ENCODE measurements at regions not wholly inside any gene's neighbourhood (a gene's known extent, or its start where the extent isn't known, plus 50 kb on each side); places are given as distances from the start of the nearest gene placed in this dataset.

DNA sequence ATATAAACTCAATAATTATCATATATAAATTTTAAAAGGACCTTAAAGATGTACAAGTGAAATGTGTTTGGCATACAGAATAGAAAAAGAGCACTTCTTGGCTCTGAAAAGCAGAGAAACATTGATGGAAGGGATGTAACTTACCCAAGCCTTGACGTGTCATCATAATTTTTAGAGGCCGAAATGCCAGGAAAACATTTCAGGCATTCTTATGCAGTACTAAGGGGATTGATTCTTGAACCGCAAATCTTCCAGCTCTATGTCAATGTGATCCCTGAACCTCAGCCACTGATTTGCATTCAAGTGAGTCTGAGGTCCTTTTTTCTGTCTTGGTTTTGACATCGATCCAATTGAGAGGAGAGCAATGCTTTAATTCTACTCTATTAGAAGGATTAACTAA is 97.8 kb downstream of the CLDN1 start:
- Histone ChIP-seq H4K20me1 (ENCODE audit: insufficient read depth, low read length) (no peaks in the 10 kb centered on the region), H3K4me2 (ENCODE audit: low read depth, low read length) (no peak overlapping the region), H3K79me2 (ENCODE audit: low read length) (no peaks in the 10 kb centered on the region), H3K27ac (ENCODE audit: low read length) (no peak overlapping the region), H2AFZ (ENCODE audit: low read length) (no peak overlapping the region), H3K9me3 (replicated peaks; ENCODE audit: insufficient read depth, low read length) (no peaks in the 10 kb centered on the region), H3K9ac (ENCODE audit: low read length) (no peak overlapping the region), H3K27me3 (replicated peaks; ENCODE audit: insufficient read depth, low read length) (no peaks in the 10 kb centered on the region), H3K4me1 (ENCODE audit: low read length) (peaks cover under 1% of the 10 kb centered on the region; the same call in 1 of the 2 replicates), H3K4me3 (ENCODE audit: low read length) (no peak overlapping the region), H3K36me3 (replicated peaks; ENCODE audit: insufficient read depth, low read length) (no peaks in the 10 kb centered on the region), H3F3A (ENCODE audit: insufficient read depth, low read length) (no peaks in the 10 kb centered on the region), H3K9me2 (replicated peaks; ENCODE audit: insufficient read depth, low read length) (no peaks in the 10 kb centered on the region)
- DNase-seq, result no peak
- TF ChIP-seq EZH2phosphoT487 (IDR thresholded peaks at IDR 0.05; ENCODE audit: low read length), result no peak
- TF ChIP-seq, protein P1, sequence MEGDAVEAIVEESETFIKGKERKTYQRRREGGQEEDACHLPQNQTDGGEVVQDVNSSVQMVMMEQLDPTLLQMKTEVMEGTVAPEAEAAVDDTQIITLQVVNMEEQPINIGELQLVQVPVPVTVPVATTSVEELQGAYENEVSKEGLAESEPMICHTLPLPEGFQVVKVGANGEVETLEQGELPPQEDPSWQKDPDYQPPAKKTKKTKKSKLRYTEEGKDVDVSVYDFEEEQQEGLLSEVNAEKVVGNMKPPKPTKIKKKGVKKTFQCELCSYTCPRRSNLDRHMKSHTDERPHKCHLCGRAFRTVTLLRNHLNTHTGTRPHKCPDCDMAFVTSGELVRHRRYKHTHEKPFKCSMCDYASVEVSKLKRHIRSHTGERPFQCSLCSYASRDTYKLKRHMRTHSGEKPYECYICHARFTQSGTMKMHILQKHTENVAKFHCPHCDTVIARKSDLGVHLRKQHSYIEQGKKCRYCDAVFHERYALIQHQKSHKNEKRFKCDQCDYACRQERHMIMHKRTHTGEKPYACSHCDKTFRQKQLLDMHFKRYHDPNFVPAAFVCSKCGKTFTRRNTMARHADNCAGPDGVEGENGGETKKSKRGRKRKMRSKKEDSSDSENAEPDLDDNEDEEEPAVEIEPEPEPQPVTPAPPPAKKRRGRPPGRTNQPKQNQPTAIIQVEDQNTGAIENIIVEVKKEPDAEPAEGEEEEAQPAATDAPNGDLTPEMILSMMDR (IDR thresholded peaks at IDR 0.05; ENCODE audit: low read length), result no peak
- no peak for TF ChIP-seq EZH2 (optimal IDR thresholded peaks at IDR 0.05; ENCODE audit: low read depth, low read length)

DNA sequence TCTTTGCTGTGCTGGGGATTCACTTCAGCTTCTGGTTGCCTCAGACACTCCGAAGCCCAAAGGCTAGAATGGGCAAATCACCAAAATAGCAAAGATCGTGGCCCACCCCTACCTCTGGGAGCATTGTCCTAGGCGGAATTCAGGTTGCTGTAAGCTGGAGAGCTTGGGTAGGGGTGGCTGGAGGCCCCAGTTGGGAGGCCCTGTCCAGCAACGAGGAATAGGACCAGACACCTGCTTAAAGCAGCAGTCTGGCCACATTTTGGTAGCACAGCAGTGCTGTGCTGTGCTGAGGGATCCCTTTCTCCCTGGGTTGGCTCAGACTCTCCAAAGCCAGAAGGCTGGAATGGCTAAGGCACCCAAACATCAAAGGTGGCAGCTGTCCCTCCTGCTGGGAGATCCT is 99.3 kb downstream of the CLDN1 start:
- Histone ChIP-seq H3K79me2 (ENCODE audit: low read length) (no peaks in the 10 kb centered on the region), H4K20me1 (ENCODE audit: insufficient read depth, low read length) (no peaks in the 10 kb centered on the region), H3K27ac (ENCODE audit: low read length) (no peak overlapping the region), H3K36me3 (replicated peaks; ENCODE audit: insufficient read depth, low read length) (no peaks in the 10 kb centered on the region), H3K4me3 (ENCODE audit: low read length) (no peak overlapping the region), H3K4me1 (ENCODE audit: low read length) (no peaks in the 10 kb centered on the region), H3K9me3 (replicated peaks; ENCODE audit: insufficient read depth, low read length) (no peaks in the 10 kb centered on the region), H3K27me3 (replicated peaks; ENCODE audit: insufficient read depth, low read length) (no peaks in the 10 kb centered on the region), H3F3A (ENCODE audit: insufficient read depth, low read length) (no peaks in the 10 kb centered on the region), H3K9ac (ENCODE audit: low read length) (no peak overlapping the region), H3K4me2 (ENCODE audit: low read depth, low read length) (no peak overlapping the region), H2AFZ (ENCODE audit: low read length) (no peak overlapping the region), H3K9me2 (replicated peaks; ENCODE audit: insufficient read depth, low read length) (no peaks in the 10 kb centered on the region)
- TF ChIP-seq, protein P1 (IDR thresholded peaks at IDR 0.05; ENCODE audit: low read length), result no peak
- no peak for TF ChIP-seq EZH2phosphoT487 (IDR thresholded peaks at IDR 0.05; ENCODE audit: low read length)
- no peak for TF ChIP-seq EZH2 (optimal IDR thresholded peaks at IDR 0.05; ENCODE audit: low read depth, low read length)
- no peak for DNase-seq

DNA sequence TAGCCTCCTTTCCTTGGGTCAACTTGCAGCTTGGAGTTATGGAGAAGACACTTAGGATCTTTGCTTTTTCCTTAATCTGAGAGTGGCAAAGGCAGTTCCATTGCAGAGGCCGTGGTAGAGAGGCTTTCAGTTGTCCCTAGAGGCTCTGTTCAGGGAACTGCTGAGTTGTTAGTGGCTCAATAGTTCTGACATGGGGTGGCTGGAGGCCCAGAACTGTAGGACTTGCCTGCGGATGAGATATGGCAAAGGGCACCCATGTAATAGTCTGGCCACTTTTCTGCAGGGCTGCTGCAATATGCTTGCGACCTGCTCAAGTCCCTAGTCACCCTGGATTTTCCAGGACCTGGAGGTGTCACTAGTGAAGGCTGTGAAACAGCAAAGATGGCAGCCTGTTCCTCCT is 99.9 kb downstream of the CLDN1 start:
- Histone ChIP-seq H3K4me3 (ENCODE audit: low read length) (no peak overlapping the region), H3K9me2 (replicated peaks; ENCODE audit: insufficient read depth, low read length) (no peaks in the 10 kb centered on the region), H3F3A (ENCODE audit: insufficient read depth, low read length) (no peaks in the 10 kb centered on the region), H3K27ac (ENCODE audit: low read length) (no peak overlapping the region), H3K4me1 (ENCODE audit: low read length) (no peaks in the 10 kb centered on the region), H2AFZ (ENCODE audit: low read length) (no peak overlapping the region), H3K79me2 (ENCODE audit: low read length) (no peaks in the 10 kb centered on the region), H3K36me3 (replicated peaks; ENCODE audit: insufficient read depth, low read length) (no peaks in the 10 kb centered on the region), H3K4me2 (ENCODE audit: low read depth, low read length) (no peak overlapping the region), H3K9ac (ENCODE audit: low read length) (no peak overlapping the region), H3K9me3 (replicated peaks; ENCODE audit: insufficient read depth, low read length) (no peaks in the 10 kb centered on the region), H3K27me3 (replicated peaks; ENCODE audit: insufficient read depth, low read length) (no peaks in the 10 kb centered on the region), H4K20me1 (ENCODE audit: insufficient read depth, low read length) (no peaks in the 10 kb centered on the region)
- no peak for DNase-seq
- no peak for TF ChIP-seq EZH2 (optimal IDR thresholded peaks at IDR 0.05; ENCODE audit: low read depth, low read length)
- no peak for TF ChIP-seq EZH2phosphoT487 (IDR thresholded peaks at IDR 0.05; ENCODE audit: low read length)
- TF ChIP-seq, protein P1 (IDR thresholded peaks at IDR 0.05; ENCODE audit: low read length), result no peak
